HEK293 (cell line): ENCODE measurements at regions not wholly inside any gene's neighbourhood (a gene's known extent, or its start where the extent isn't known, plus 50 kb on each side); places are given as distances from the start of the nearest gene placed in this dataset.

ENCODE experiments used
- CTCF ChIA-PET: fragments of 350-600 bp; formaldehyde crosslinking; extraction: SDS; loops from one replicate; lab custom pipeline; 2021; ENCODE audit warnings: antibody characterized with exemption; lab: Yijun Ruan, JAX
- POLR2A ChIA-PET: fragments of 300-600 bp; formaldehyde crosslinking; extraction: SDS; loops from one replicate; lab custom pipeline; 2020; ENCODE audit warnings: antibody characterized with exemption, inconsistent platforms; lab: Yijun Ruan, JAX
- H3K27ac ChIP-seq: fragments of 200-500 bp; sonication (Bioruptor generic); 2 replicates; pipeline ENCODE4 v1.5.1; 2014; ENCODE audit warnings: low read depth, low read length, control low read depth, inconsistent platforms; ENCODE audit errors: extremely low read depth
- H3K36me3 ChIP-seq, 2 experiments: fragments of 200-500 bp in 1 of 2; sonication (Bioruptor generic) in 1 of 2; 1 replicate in 1 of 2; 2 replicates in 1 of 2; pipeline ENCODE4 v1.5.1; 2014 to 2017; ENCODE audit warnings: inconsistent platforms in 2 of 2, low read length in 2 of 2; ENCODE audit not compliant: control insufficient read depth in 2 of 2, insufficient read depth in 1 of 2
- H3K4me1 ChIP-seq: fragments of 200-500 bp; sonication (Bioruptor generic); 2 replicates; pipeline ENCODE4 v1.5.1; 2014; ENCODE audit warnings: mild to moderate bottlenecking, low read length, inconsistent platforms; ENCODE audit not compliant: control insufficient read depth, insufficient read depth
- H3K4me3 ChIP-seq: 2 replicates; pipeline ENCODE4 v1.5.1; 2011; ENCODE audit warnings: low read depth, mild to moderate bottlenecking, control low read depth, low read length, moderate library complexity
- H3K9me3 ChIP-seq: fragments of 200-500 bp; sonication (Bioruptor generic); 2 replicates; pipeline ENCODE4 v1.5.1; 2014; ENCODE audit warnings: low read depth, low read length, inconsistent platforms; ENCODE audit not compliant: control insufficient read depth, insufficient read depth
- ELK4 ChIP-seq: IDR thresholded peaks from 2 replicates; pipeline ENCODE4 v1.6.1; 2011; ENCODE audit warnings: mild to moderate bottlenecking, low read depth, low read length, borderline replicate concordance
- KLF9 ChIP-seq: fragments of 450-650 bp; formaldehyde crosslinking; IDR thresholded peaks from 2 replicates; pipeline ENCODE4 v1.5.1; 2016; ENCODE audit warnings: missing biosample characterization, missing genetic modification characterization, low read depth
- ZBTB21 ChIP-seq: fragments of 450-650 bp; formaldehyde crosslinking; IDR thresholded peaks from 2 replicates; pipeline ENCODE4 v1.5.1; 2017; ENCODE audit warnings: missing biosample characterization, missing genetic modification characterization
- ZNF132 ChIP-seq: fragments of 450-650 bp; formaldehyde crosslinking; IDR thresholded peaks from 2 replicates; pipeline ENCODE4 v1.5.1; 2017; ENCODE audit warnings: missing biosample characterization, missing genetic modification characterization, borderline replicate concordance
- ZNF223 ChIP-seq: fragments of 450-650 bp; formaldehyde crosslinking; IDR thresholded peaks from 2 replicates; pipeline ENCODE4 v1.5.1; 2016; ENCODE audit warnings: missing biosample characterization, missing genetic modification characterization
- ZNF362 ChIP-seq: fragments of 450-650 bp; formaldehyde crosslinking; IDR thresholded peaks from 2 replicates; pipeline ENCODE4 v1.5.1; 2016; ENCODE audit warnings: missing biosample characterization, missing genetic modification characterization
- ZNF449 ChIP-seq: fragments of 450-650 bp; formaldehyde crosslinking; IDR thresholded peaks from 2 replicates; pipeline ENCODE4 v1.5.1; 2017; ENCODE audit warnings: missing biosample characterization, mild to moderate bottlenecking, missing genetic modification characterization, moderate library complexity
- ZNF518A ChIP-seq: fragments of 450-650 bp; formaldehyde crosslinking; conservative IDR thresholded peaks from 2 replicates; pipeline ENCODE4 v1.5.1; 2016; ENCODE audit warnings: low read depth, missing biosample characterization, missing genetic modification characterization
- ZNF580 ChIP-seq: fragments of 450-650 bp; formaldehyde crosslinking; IDR thresholded peaks from 2 replicates; pipeline ENCODE4 v1.5.1; 2016; ENCODE audit warnings: missing biosample characterization, missing genetic modification characterization
- ZNF654 ChIP-seq: fragments of 450-650 bp; formaldehyde crosslinking; IDR thresholded peaks from 2 replicates; pipeline ENCODE4 v1.5.1; 2016; ENCODE audit warnings: low read depth, missing biosample characterization, missing genetic modification characterization
- ZNF658 ChIP-seq: fragments of 450-650 bp; formaldehyde crosslinking; IDR thresholded peaks from 2 replicates; pipeline ENCODE4; 2016; ENCODE audit warnings: missing biosample characterization, missing genetic modification characterization
- ZSCAN16 ChIP-seq: fragments of 450-650 bp; formaldehyde crosslinking; IDR thresholded peaks from 2 replicates; pipeline ENCODE4 v1.5.1; 2016; ENCODE audit warnings: missing biosample characterization, missing genetic modification characterization
- ZSCAN18 ChIP-seq: fragments of 450-650 bp; formaldehyde crosslinking; IDR thresholded peaks from 2 replicates; pipeline ENCODE4 v1.5.1; 2016; ENCODE audit warnings: missing biosample characterization, missing genetic modification characterization

- POLR2A ChIA-PET: no interaction called here
- CTCF ChIA-PET: no interaction called here
- no peaks in the 10 kb centered on the region for H3K36me3 ChIP-seq
- TF ChIP-seq ELK4: no peak
- no peak for TF ChIP-seq ZNF518A (tag by site-specific recombination)
- no peak for TF ChIP-seq KLF9 (tag by site-specific recombination)
- no peak for TF ChIP-seq ZNF132 (tag by site-specific recombination)
- no peak for TF ChIP-seq ZNF658 (tag by site-specific recombination)
- no peak for TF ChIP-seq ZSCAN18 (tag by site-specific recombination)
- TF ChIP-seq ZNF654 (tag by site-specific recombination): no peak
- no peak for TF ChIP-seq ZNF362 (tag by site-specific recombination)
- no peak for TF ChIP-seq ZNF223 (tag by site-specific recombination)
- TF ChIP-seq ZBTB21 (tag by site-specific recombination): no peak
- TF ChIP-seq ZNF449: no peak
- TF ChIP-seq ZSCAN16 (tag by site-specific recombination): no peak
- no peak for TF ChIP-seq ZNF580 (tag by site-specific recombination)
- no peaks in the 10 kb centered on the region for H3K9me3 ChIP-seq
- H3K27ac ChIP-seq: no peak overlapping the region
- H3K4me1 ChIP-seq: no peaks in the 10 kb centered on the region
- no peak overlapping the region for H3K4me3 ChIP-seq
Observed at GRCh38 chr15:72859757-72860145, 76.2 kb upstream of the ADPGK start.
